Skin of body (tissue), 1 donor: ENCODE measurements at regions not wholly inside any gene's neighbourhood (a gene's known extent, or its start where the extent isn't known, plus 50 kb on each side); places are given as distances from the start of the nearest gene placed in this dataset.

Source experiments
- DNase-seq: peaks from one replicate; lab custom pipeline; 2025; lab: John Stamatoyannopoulos, UW

- DNase-seq, result no peak
These were observed 269.3 kb downstream of the METTL4 start for GRCh38 chr18:2302012-2302411.

- no peak for DNase-seq
These were observed 268.4 kb downstream of the METTL4 start for GRCh38 chr18:2302628-2303516.

- DNase-seq, result no peak
These were observed 267.6 kb downstream of the METTL4 start for GRCh38 chr18:2303517-2304238.

- no peak for DNase-seq
These were observed 266.7 kb downstream of the METTL4 start for GRCh38 chr18:2304378-2305175.

GRCh38 chr18:2306606-2307005 is 264.7 kb downstream of the METTL4 start:
- no peak for DNase-seq

GRCh38 chr18:2310886-2311285 is 260.4 kb downstream of the METTL4 start:
- DNase-seq, result no peak

GRCh38 chr18:2312440-2312839 is 258.9 kb downstream of the METTL4 start:
- DNase-seq, result no peak

- DNase-seq, result no peak
These were observed 258.0 kb downstream of the METTL4 start for GRCh38 chr18:2313332-2313731.

GRCh38 chr18:2316082-2316750 is 255.1 kb downstream of the METTL4 start:
- no peak for DNase-seq

GRCh38 chr18:2316751-2317696 is 254.3 kb downstream of the METTL4 start:
- no peak for DNase-seq

GRCh38 chr18:2324459-2324858 is 246.8 kb downstream of the METTL4 start:
- no peak for DNase-seq

GRCh38 chr18:2325308-2325849 is 245.9 kb downstream of the METTL4 start:
- DNase-seq, result no peak

GRCh38 chr18:2325933-2326332 is 245.4 kb downstream of the METTL4 start:
- no peak for DNase-seq

GRCh38 chr18:2326999-2327398 is 244.3 kb downstream of the METTL4 start:
- no peak for DNase-seq

GRCh38 chr18:2330764-2331163 is 240.5 kb downstream of the METTL4 start:
- DNase-seq, result no peak

- no peak for DNase-seq
These were observed 239.8 kb downstream of the METTL4 start for GRCh38 chr18:2331491-2331890.

- DNase-seq, result no peak
These were observed 234.5 kb downstream of the METTL4 start for GRCh38 chr18:2336690-2337392.

GRCh38 chr18:2337552-2338141 is 233.7 kb downstream of the METTL4 start:
- no peak for DNase-seq

- DNase-seq, result no peak
These were observed 232.7 kb downstream of the METTL4 start for GRCh38 chr18:2338601-2339000.
